H9 (cell line): ENCODE measurements at regions not wholly inside any gene's neighbourhood (a gene's known extent, or its start where the extent isn't known, plus 50 kb on each side); places are given as distances from the start of the nearest gene placed in this dataset.

Experiments
- DNase-seq: peaks from one replicate; pipeline ENCODE4 v3.0.0-alpha.2; 2017
- H2AFZ ChIP-seq: one replicate; pipeline ENCODE4 v1.6.1; 2013; ENCODE audit warnings: mild to moderate bottlenecking, low read length, control low read depth, moderate library complexity
- H2AK5ac ChIP-seq: 2 replicates; pipeline ENCODE4 v1.6.1; 2013; ENCODE audit warnings: low read length, control low read depth, mixed read lengths; ENCODE audit not compliant: insufficient read length
- H2BK120ac ChIP-seq: one replicate; pipeline ENCODE4 v1.6.1; 2013; ENCODE audit warnings: low read depth, mild to moderate bottlenecking, low read length, control low read depth, inconsistent platforms; ENCODE audit not compliant: poor library complexity, severe bottlenecking
- H2BK12ac ChIP-seq: 2 replicates; pipeline ENCODE4 v1.6.1; 2013; ENCODE audit warnings: low read length, control low read depth, mixed read lengths, low read depth; ENCODE audit not compliant: insufficient read length
- H2BK15ac ChIP-seq: 2 replicates; pipeline ENCODE4 v1.6.1; 2013; ENCODE audit warnings: low read depth, low read length, control low read depth
- H2BK20ac ChIP-seq: one replicate; pipeline ENCODE4 v1.6.1; 2013; ENCODE audit warnings: low read depth, mild to moderate bottlenecking, low read length, control low read depth, inconsistent platforms; ENCODE audit not compliant: poor library complexity, severe bottlenecking
- H2BK5ac ChIP-seq: 2 replicates; pipeline ENCODE4 v1.6.1; 2013; ENCODE audit warnings: low read length, control low read depth, mixed read lengths; ENCODE audit not compliant: insufficient read length
- H3K14ac ChIP-seq: 2 replicates; pipeline ENCODE4 v1.6.1; 2013; ENCODE audit warnings: low read length, control low read depth; ENCODE audit not compliant: insufficient read depth
- H3K18ac ChIP-seq: 2 replicates; pipeline ENCODE4 v1.6.1; 2013; ENCODE audit warnings: low read depth, mild to moderate bottlenecking, mixed read lengths, low read length, control low read depth; ENCODE audit not compliant: insufficient read length
- H3K23ac ChIP-seq: 2 replicates; pipeline ENCODE4 v1.6.1; 2013; ENCODE audit warnings: low read length, control low read depth, mixed read lengths, low read depth; ENCODE audit not compliant: insufficient read length
- H3K23me2 ChIP-seq: 2 replicates; pipeline ENCODE4 v1.6.1; 2013; ENCODE audit warnings: low read depth, mild to moderate bottlenecking, mixed read lengths, low read length, control low read depth; ENCODE audit not compliant: insufficient read length, poor library complexity, severe bottlenecking
- H3K27ac ChIP-seq: 2 replicates; pipeline ENCODE4 v1.5.1; 2013; ENCODE audit warnings: low read length, control low read depth, mixed read lengths, low read depth; ENCODE audit not compliant: insufficient read length
- H3K27me3 ChIP-seq: 2 replicates; pipeline ENCODE4 v1.6.1; 2013; ENCODE audit warnings: low read length, control low read depth, inconsistent platforms; ENCODE audit not compliant: insufficient read depth
- H3K4ac ChIP-seq: 2 replicates; pipeline ENCODE4 v1.6.1; 2013; ENCODE audit warnings: low read depth, mild to moderate bottlenecking, control low read depth, inconsistent platforms, low read length, moderate library complexity
- H3K4me1 ChIP-seq: 2 replicates; pipeline ENCODE4 v1.6.1; 2013; ENCODE audit warnings: low read length, control low read depth, inconsistent platforms; ENCODE audit not compliant: insufficient read depth
- H3K4me2 ChIP-seq: 2 replicates; pipeline ENCODE4 v1.6.1; 2013; ENCODE audit warnings: low read length, control low read depth, mixed read lengths; ENCODE audit not compliant: insufficient read length, insufficient read depth
- H3K56ac ChIP-seq: 2 replicates; pipeline ENCODE4 v1.6.1; 2013; ENCODE audit warnings: low read depth, mild to moderate bottlenecking, mixed read lengths, low read length, control low read depth; ENCODE audit not compliant: insufficient read length
- H3K79me1 ChIP-seq: 2 replicates; pipeline ENCODE4 v1.6.1; 2013; ENCODE audit warnings: low read depth, mild to moderate bottlenecking, moderate library complexity, low read length, control low read depth, inconsistent platforms; ENCODE audit not compliant: insufficient read depth, poor library complexity, severe bottlenecking
- H3K79me2 ChIP-seq: 2 replicates; pipeline ENCODE4 v1.6.1; 2013; ENCODE audit warnings: low read length, control low read depth, inconsistent platforms; ENCODE audit not compliant: insufficient read depth
- H3K9ac ChIP-seq: 2 replicates; pipeline ENCODE4 v1.6.1; 2013; ENCODE audit warnings: low read length, control low read depth, mixed read lengths; ENCODE audit not compliant: insufficient read length; ENCODE audit errors: extremely low read depth
- H3K9me3 ChIP-seq: one replicate; pipeline ENCODE4 v1.6.1; 2013; ENCODE audit warnings: low read depth, low read length, inconsistent platforms; ENCODE audit not compliant: control insufficient read depth
- H3T11ph ChIP-seq: one replicate; pipeline ENCODE4 v1.6.1; 2013; ENCODE audit warnings: mild to moderate bottlenecking, low read length, control low read depth, inconsistent platforms
- H4K20me1 ChIP-seq: one replicate; pipeline ENCODE4 v1.6.1; 2013; ENCODE audit not compliant: control insufficient read depth, insufficient read length, insufficient read depth
- H4K5ac ChIP-seq: 2 replicates; pipeline ENCODE4 v1.6.1; 2013; ENCODE audit warnings: low read depth, mild to moderate bottlenecking, mixed read lengths, low read length, control low read depth; ENCODE audit not compliant: insufficient read length
- H4K8ac ChIP-seq: replicated peaks from 2 replicates; pipeline ENCODE4 v1.6.1; 2013; ENCODE audit warnings: low read length, control low read depth, mixed read lengths, low read depth; ENCODE audit not compliant: insufficient read length
- H4K91ac ChIP-seq: 2 replicates; pipeline ENCODE4 v1.6.1; 2013; ENCODE audit warnings: low read depth, mild to moderate bottlenecking, moderate library complexity, mixed read lengths, low read length, control low read depth; ENCODE audit not compliant: insufficient read length
- H3K27ac Mint-ChIP-seq, 3 experiments: 2 replicates in 2 of 3; 3 replicates in 1 of 3; pipeline ENCODE4 v1.8.0; 2020 to 2021; ENCODE audit warnings: mixed read lengths in 3 of 3, mild to moderate bottlenecking in 1 of 3, moderate library complexity in 1 of 3
- H3K27me3 Mint-ChIP-seq: 2 replicates; pipeline ENCODE4 v1.8.0; 2021; ENCODE audit warnings: low read depth, mild to moderate bottlenecking, moderate library complexity, mixed read lengths
- H3K36me3 Mint-ChIP-seq, 3 experiments: 2 replicates in 2 of 3; 3 replicates in 1 of 3; pipeline ENCODE4 v1.8.0; 2020 to 2021; ENCODE audit warnings: low read depth in 3 of 3, mixed read lengths in 3 of 3; ENCODE audit not compliant: insufficient read depth in 1 of 3
- H3K4me1 Mint-ChIP-seq, 2 experiments: 2 replicates each; pipeline ENCODE4 v1.8.0; 2020; ENCODE audit warnings: mixed read lengths in 2 of 2
- H3K4me3 Mint-ChIP-seq, 2 experiments: 2 replicates in 1 of 2; 3 replicates in 1 of 2; pipeline ENCODE4 v1.8.0; 2020 to 2021; ENCODE audit warnings: mild to moderate bottlenecking in 2 of 2, mixed read lengths in 2 of 2, moderate library complexity in 1 of 2
- H3K9me3 Mint-ChIP-seq, 2 experiments: 2 replicates in 1 of 2; 3 replicates in 1 of 2; pipeline ENCODE4 v1.8.0; 2020; ENCODE audit warnings: mild to moderate bottlenecking in 2 of 2, mixed read lengths in 2 of 2, moderate library complexity in 1 of 2
- CTCF ChIP-seq: fragments of 200-600 bp; sonication (generic); conservative IDR thresholded peaks from 3 replicates; pipeline ENCODE4 v1.8.0; 2021; ENCODE audit warnings: antibody characterized with exemption, mild to moderate bottlenecking
- WGBS: extraction: QIAGEN DNeasy Blood & Tissue Kit; methylation state at CpG from one replicate; pipeline ENCODE4 v1.1.7; 2013; ENCODE audit warnings: missing lambda C conversion rate, low lambda C conversion rate, mixed read lengths; ENCODE audit not compliant: insufficient read length; ENCODE audit errors: extremely low coverage; 5-methylcytosine and 5-hydroxymethylcytosine counted together

- H4K91ac ChIP-seq, result no peak overlapping the region
- H4K5ac ChIP-seq, result no peak overlapping the region
- H3T11ph ChIP-seq, result no peak overlapping the region
- no peak overlapping the region for H4K8ac ChIP-seq
- no peak overlapping the region for H3K4ac ChIP-seq
- H2BK5ac ChIP-seq, result no peak overlapping the region
- H3K9ac ChIP-seq, result no peak overlapping the region
- H3K79me2 ChIP-seq, result no peaks in the 10 kb centered on the region
- no peaks in the 10 kb centered on the region for H3K4me1 ChIP-seq
- H2BK20ac ChIP-seq, result no peak overlapping the region
- no peak overlapping the region for H2BK120ac ChIP-seq
- H3K4me3 Mint-ChIP-seq, result no peak overlapping the region
- H3K9me3 Mint-ChIP-seq, result peaks cover 33 to 39% of the 10 kb centered on the region in 2 experiments
- H2BK15ac ChIP-seq, result no peak overlapping the region
- H3K27me3 Mint-ChIP-seq, result no peaks in the 10 kb centered on the region; the same call in 1 of the 2 replicates
- H3K23me2 ChIP-seq, result no peaks in the 10 kb centered on the region
- no peak overlapping the region for H3K23ac ChIP-seq
- no peak overlapping the region for H3K56ac ChIP-seq
- H3K9me3 ChIP-seq, result peaks cover 11% of the 10 kb centered on the region
- H3K14ac ChIP-seq, result no peak overlapping the region
- H3K27me3 ChIP-seq, result no peaks in the 10 kb centered on the region
- TF ChIP-seq CTCF, result no peak
- H3K18ac ChIP-seq, result no peak overlapping the region
- DNase-seq, result no peak
- peak overlapping the region in 1 of 3 experiments; percentile 71; a peak in 1 of 7 replicates for H3K27ac Mint-ChIP-seq
- no peaks in the 10 kb centered on the region for H4K20me1 ChIP-seq
- no peak overlapping the region for H2BK12ac ChIP-seq
- H2AK5ac ChIP-seq, result no peak overlapping the region
- no peak overlapping the region for H2AFZ ChIP-seq
- peaks cover 14 to 28% (median 21%) of the 10 kb centered on the region in 3 experiments for H3K36me3 Mint-ChIP-seq
- no CpG with 5 or more reads among the region's 11 CpGs for whole genome bisulfite sequencing
- no peak overlapping the region for H3K27ac ChIP-seq
- H3K4me1 Mint-ChIP-seq, result no peaks in the 10 kb centered on the region
- H3K79me1 ChIP-seq, result no peaks in the 10 kb centered on the region
- no peak overlapping the region for H3K4me2 ChIP-seq
Observed at GRCh38 chr9:22508790-22509189, 62.2 kb downstream of the DMRTA1 start.
